ENCODE measurements at regions not wholly inside any gene's neighbourhood (a gene's known extent, or its start where the extent isn't known, plus 50 kb on each side); places are given as distances from the start of the nearest gene placed in this dataset.

- TF ChIP-seq POLR2A (IDR thresholded peaks at IDR 0.05; ENCODE audit: low read depth, low read length) (no peak), TAF1 (IDR thresholded peaks at IDR 0.05; ENCODE audit: borderline replicate concordance, low read depth, low read length) (no peak)
These were observed 1414.7 kb upstream of the TENM3 start for GRCh38 chr4:180828455-180829018.
